H9 (cell line): ENCODE measurements at regions not wholly inside any gene's neighbourhood (a gene's known extent, or its start where the extent isn't known, plus 50 kb on each side); places are given as distances from the start of the nearest gene placed in this dataset.

Experiments
- DNase-seq: peaks from one replicate; pipeline ENCODE4 v3.0.0-alpha.2; 2017
- H2AFZ ChIP-seq: one replicate; pipeline ENCODE4 v1.6.1; 2013; ENCODE audit warnings: mild to moderate bottlenecking, low read length, control low read depth, moderate library complexity
- H2AK5ac ChIP-seq: 2 replicates; pipeline ENCODE4 v1.6.1; 2013; ENCODE audit warnings: low read length, control low read depth, mixed read lengths; ENCODE audit not compliant: insufficient read length
- H2BK120ac ChIP-seq: one replicate; pipeline ENCODE4 v1.6.1; 2013; ENCODE audit warnings: low read depth, mild to moderate bottlenecking, low read length, control low read depth, inconsistent platforms; ENCODE audit not compliant: poor library complexity, severe bottlenecking
- H2BK12ac ChIP-seq: 2 replicates; pipeline ENCODE4 v1.6.1; 2013; ENCODE audit warnings: low read length, control low read depth, mixed read lengths, low read depth; ENCODE audit not compliant: insufficient read length
- H2BK15ac ChIP-seq: 2 replicates; pipeline ENCODE4 v1.6.1; 2013; ENCODE audit warnings: low read depth, low read length, control low read depth
- H2BK20ac ChIP-seq: one replicate; pipeline ENCODE4 v1.6.1; 2013; ENCODE audit warnings: low read depth, mild to moderate bottlenecking, low read length, control low read depth, inconsistent platforms; ENCODE audit not compliant: poor library complexity, severe bottlenecking
- H2BK5ac ChIP-seq: 2 replicates; pipeline ENCODE4 v1.6.1; 2013; ENCODE audit warnings: low read length, control low read depth, mixed read lengths; ENCODE audit not compliant: insufficient read length
- H3K14ac ChIP-seq: 2 replicates; pipeline ENCODE4 v1.6.1; 2013; ENCODE audit warnings: low read length, control low read depth; ENCODE audit not compliant: insufficient read depth
- H3K18ac ChIP-seq: 2 replicates; pipeline ENCODE4 v1.6.1; 2013; ENCODE audit warnings: low read depth, mild to moderate bottlenecking, mixed read lengths, low read length, control low read depth; ENCODE audit not compliant: insufficient read length
- H3K23ac ChIP-seq: 2 replicates; pipeline ENCODE4 v1.6.1; 2013; ENCODE audit warnings: low read length, control low read depth, mixed read lengths, low read depth; ENCODE audit not compliant: insufficient read length
- H3K23me2 ChIP-seq: 2 replicates; pipeline ENCODE4 v1.6.1; 2013; ENCODE audit warnings: low read depth, mild to moderate bottlenecking, mixed read lengths, low read length, control low read depth; ENCODE audit not compliant: insufficient read length, poor library complexity, severe bottlenecking
- H3K27ac ChIP-seq: 2 replicates; pipeline ENCODE4 v1.5.1; 2013; ENCODE audit warnings: low read length, control low read depth, mixed read lengths, low read depth; ENCODE audit not compliant: insufficient read length
- H3K27me3 ChIP-seq: 2 replicates; pipeline ENCODE4 v1.6.1; 2013; ENCODE audit warnings: low read length, control low read depth, inconsistent platforms; ENCODE audit not compliant: insufficient read depth
- H3K4ac ChIP-seq: 2 replicates; pipeline ENCODE4 v1.6.1; 2013; ENCODE audit warnings: low read depth, mild to moderate bottlenecking, control low read depth, inconsistent platforms, low read length, moderate library complexity
- H3K4me1 ChIP-seq: 2 replicates; pipeline ENCODE4 v1.6.1; 2013; ENCODE audit warnings: low read length, control low read depth, inconsistent platforms; ENCODE audit not compliant: insufficient read depth
- H3K4me2 ChIP-seq: 2 replicates; pipeline ENCODE4 v1.6.1; 2013; ENCODE audit warnings: low read length, control low read depth, mixed read lengths; ENCODE audit not compliant: insufficient read length, insufficient read depth
- H3K56ac ChIP-seq: 2 replicates; pipeline ENCODE4 v1.6.1; 2013; ENCODE audit warnings: low read depth, mild to moderate bottlenecking, mixed read lengths, low read length, control low read depth; ENCODE audit not compliant: insufficient read length
- H3K79me1 ChIP-seq: 2 replicates; pipeline ENCODE4 v1.6.1; 2013; ENCODE audit warnings: low read depth, mild to moderate bottlenecking, moderate library complexity, low read length, control low read depth, inconsistent platforms; ENCODE audit not compliant: insufficient read depth, poor library complexity, severe bottlenecking
- H3K79me2 ChIP-seq: 2 replicates; pipeline ENCODE4 v1.6.1; 2013; ENCODE audit warnings: low read length, control low read depth, inconsistent platforms; ENCODE audit not compliant: insufficient read depth
- H3K9ac ChIP-seq: 2 replicates; pipeline ENCODE4 v1.6.1; 2013; ENCODE audit warnings: low read length, control low read depth, mixed read lengths; ENCODE audit not compliant: insufficient read length; ENCODE audit errors: extremely low read depth
- H3K9me3 ChIP-seq: one replicate; pipeline ENCODE4 v1.6.1; 2013; ENCODE audit warnings: low read depth, low read length, inconsistent platforms; ENCODE audit not compliant: control insufficient read depth
- H3T11ph ChIP-seq: one replicate; pipeline ENCODE4 v1.6.1; 2013; ENCODE audit warnings: mild to moderate bottlenecking, low read length, control low read depth, inconsistent platforms
- H4K20me1 ChIP-seq: one replicate; pipeline ENCODE4 v1.6.1; 2013; ENCODE audit not compliant: control insufficient read depth, insufficient read length, insufficient read depth
- H4K5ac ChIP-seq: 2 replicates; pipeline ENCODE4 v1.6.1; 2013; ENCODE audit warnings: low read depth, mild to moderate bottlenecking, mixed read lengths, low read length, control low read depth; ENCODE audit not compliant: insufficient read length
- H4K8ac ChIP-seq: replicated peaks from 2 replicates; pipeline ENCODE4 v1.6.1; 2013; ENCODE audit warnings: low read length, control low read depth, mixed read lengths, low read depth; ENCODE audit not compliant: insufficient read length
- H4K91ac ChIP-seq: 2 replicates; pipeline ENCODE4 v1.6.1; 2013; ENCODE audit warnings: low read depth, mild to moderate bottlenecking, moderate library complexity, mixed read lengths, low read length, control low read depth; ENCODE audit not compliant: insufficient read length
- H3K27ac Mint-ChIP-seq, 3 experiments: 2 replicates in 2 of 3; 3 replicates in 1 of 3; pipeline ENCODE4 v1.8.0; 2020 to 2021; ENCODE audit warnings: mixed read lengths in 3 of 3, mild to moderate bottlenecking in 1 of 3, moderate library complexity in 1 of 3
- H3K27me3 Mint-ChIP-seq: 2 replicates; pipeline ENCODE4 v1.8.0; 2021; ENCODE audit warnings: low read depth, mild to moderate bottlenecking, moderate library complexity, mixed read lengths
- H3K36me3 Mint-ChIP-seq, 3 experiments: 2 replicates in 2 of 3; 3 replicates in 1 of 3; pipeline ENCODE4 v1.8.0; 2020 to 2021; ENCODE audit warnings: low read depth in 3 of 3, mixed read lengths in 3 of 3; ENCODE audit not compliant: insufficient read depth in 1 of 3
- H3K4me1 Mint-ChIP-seq, 2 experiments: 2 replicates each; pipeline ENCODE4 v1.8.0; 2020; ENCODE audit warnings: mixed read lengths in 2 of 2
- H3K4me3 Mint-ChIP-seq, 2 experiments: 2 replicates in 1 of 2; 3 replicates in 1 of 2; pipeline ENCODE4 v1.8.0; 2020 to 2021; ENCODE audit warnings: mild to moderate bottlenecking in 2 of 2, mixed read lengths in 2 of 2, moderate library complexity in 1 of 2
- H3K9me3 Mint-ChIP-seq, 2 experiments: 2 replicates in 1 of 2; 3 replicates in 1 of 2; pipeline ENCODE4 v1.8.0; 2020; ENCODE audit warnings: mild to moderate bottlenecking in 2 of 2, mixed read lengths in 2 of 2, moderate library complexity in 1 of 2
- CTCF ChIP-seq: fragments of 200-600 bp; sonication (generic); conservative IDR thresholded peaks from 3 replicates; pipeline ENCODE4 v1.8.0; 2021; ENCODE audit warnings: antibody characterized with exemption, mild to moderate bottlenecking
- WGBS: extraction: QIAGEN DNeasy Blood & Tissue Kit; methylation state at CpG from one replicate; pipeline ENCODE4 v1.1.7; 2013; ENCODE audit warnings: missing lambda C conversion rate, low lambda C conversion rate, mixed read lengths; ENCODE audit not compliant: insufficient read length; ENCODE audit errors: extremely low coverage; 5-methylcytosine and 5-hydroxymethylcytosine counted together

GRCh38 chr2:240322991-240323390 lies 112.5 kb upstream of the GPC1 start:
- Histone ChIP-seq H2BK20ac (no peak overlapping the region), H3K23me2 (no peaks in the 10 kb centered on the region), H3K4me1 (no peaks in the 10 kb centered on the region), H3K23ac (no peak overlapping the region), H3K27me3 (no peaks in the 10 kb centered on the region), H2AK5ac (no peak overlapping the region), H2BK5ac (no peak overlapping the region), H2AFZ (no peak overlapping the region), H2BK15ac (no peak overlapping the region), H3K79me1 (no peaks in the 10 kb centered on the region), H4K91ac (no peak overlapping the region), H4K5ac (no peak overlapping the region), H3K4ac (no peak overlapping the region), H3K9ac (no peak overlapping the region), H3K14ac (no peak overlapping the region), H4K8ac (no peak overlapping the region), H3T11ph (no peak overlapping the region), H3K27ac (no peak overlapping the region), H3K4me2 (no peak overlapping the region), H2BK120ac (no peak overlapping the region), H3K18ac (no peak overlapping the region), H3K79me2 (no peaks in the 10 kb centered on the region), H3K56ac (no peak overlapping the region), H2BK12ac (no peak overlapping the region), H4K20me1 (no peaks in the 10 kb centered on the region), H3K9me3 (no peaks in the 10 kb centered on the region)
- H3K27me3 Mint-ChIP-seq = peaks cover 15% of the 10 kb centered on the region
- no peak overlapping the region for H3K4me3 Mint-ChIP-seq
- H3K27ac Mint-ChIP-seq = no peak overlapping the region
- H3K36me3 Mint-ChIP-seq = no peaks in the 10 kb centered on the region
- DNase-seq = no peak
- no peak for TF ChIP-seq CTCF
- H3K4me1 Mint-ChIP-seq = peaks cover 11 to 22% of the 10 kb centered on the region in 2 experiments
- H3K9me3 Mint-ChIP-seq = no peaks in the 10 kb centered on the region; a peak in 1 of 5 replicates
- WGBS = no CpG with 5 or more reads among the region's 25 CpGs
